ENCODE measurements at regions not wholly inside any gene's neighbourhood (a gene's known extent, or its start where the extent isn't known, plus 50 kb on each side); places are given as distances from the start of the nearest gene placed in this dataset.

GRCh38 chr1:30533141-30533540 is 190.2 kb downstream of the MATN1 start:
- TF ChIP-seq, protein P1, sequence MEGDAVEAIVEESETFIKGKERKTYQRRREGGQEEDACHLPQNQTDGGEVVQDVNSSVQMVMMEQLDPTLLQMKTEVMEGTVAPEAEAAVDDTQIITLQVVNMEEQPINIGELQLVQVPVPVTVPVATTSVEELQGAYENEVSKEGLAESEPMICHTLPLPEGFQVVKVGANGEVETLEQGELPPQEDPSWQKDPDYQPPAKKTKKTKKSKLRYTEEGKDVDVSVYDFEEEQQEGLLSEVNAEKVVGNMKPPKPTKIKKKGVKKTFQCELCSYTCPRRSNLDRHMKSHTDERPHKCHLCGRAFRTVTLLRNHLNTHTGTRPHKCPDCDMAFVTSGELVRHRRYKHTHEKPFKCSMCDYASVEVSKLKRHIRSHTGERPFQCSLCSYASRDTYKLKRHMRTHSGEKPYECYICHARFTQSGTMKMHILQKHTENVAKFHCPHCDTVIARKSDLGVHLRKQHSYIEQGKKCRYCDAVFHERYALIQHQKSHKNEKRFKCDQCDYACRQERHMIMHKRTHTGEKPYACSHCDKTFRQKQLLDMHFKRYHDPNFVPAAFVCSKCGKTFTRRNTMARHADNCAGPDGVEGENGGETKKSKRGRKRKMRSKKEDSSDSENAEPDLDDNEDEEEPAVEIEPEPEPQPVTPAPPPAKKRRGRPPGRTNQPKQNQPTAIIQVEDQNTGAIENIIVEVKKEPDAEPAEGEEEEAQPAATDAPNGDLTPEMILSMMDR (optimal IDR thresholded peaks at IDR 0.05 in 1 of 3, IDR thresholded peaks at IDR 0.05 in 1 of 3, conservative IDR thresholded peaks at IDR 0.05 in 1 of 3; ENCODE audit: extremely low read depth in 1 of 3, insufficient read depth in 2 of 3, low read length in 3 of 3): peak in 1 of 3 experiments; percentile 4
- no peak for TF ChIP-seq EZH2 (IDR thresholded peaks at IDR 0.05; ENCODE audit: low read length)

Data from keratinocyte (primary cell).